A549 (cell line): ENCODE measurements at regions not wholly inside any gene's neighbourhood (a gene's known extent, or its start where the extent isn't known, plus 50 kb on each side); places are given as distances from the start of the nearest gene placed in this dataset.

Experiments
- ATAC-seq, 2 experiments: fragments of 200-7000 bp in 1 of 2; fragments of >200 bp in 1 of 2; cut with Nextera tagmentation in 1 of 2; cut with Tn5 transposase in 1 of 2; 3 replicates each; pipeline versions ENCODE4 v1.8.0 to v1.9.1; 2018 to 2020; ENCODE audit warnings: mild to moderate bottlenecking in 1 of 2, moderate library complexity in 1 of 2
- CTCF ChIA-PET: fragments of 300-600 bp; sonication (Branson Sonifier 250); formaldehyde crosslinking; extraction: SDS; loops from one replicate; lab custom pipeline; 2021; ENCODE audit warnings: antibody characterized with exemption, inconsistent platforms; lab: Yijun Ruan, JAX
- POLR2A ChIA-PET: fragments of 350-600 bp; formaldehyde crosslinking; extraction: SDS; loops from one replicate; lab custom pipeline; 2021; ENCODE audit warnings: antibody characterized with exemption, inconsistent platforms; lab: Yijun Ruan, JAX
- DNase-seq, 2 experiments: peaks; one replicate each; pipeline versions ENCODE4 v3.0.0 to v3.0.0-alpha.2; 2011 to 2016; ENCODE audit warnings: low read depth in 1 of 2, low spot score in 1 of 2
- FAIRE-seq: peaks from 2 replicates; lab custom pipeline; 2011; peaks lifted over from hg19 to GRCh38; lab: Jason Lieb, UNC
- H3K27ac ChIP-seq, 2 experiments: fragments of >200 bp; sonication (Bioruptor Twin); formaldehyde crosslinking; 3 replicates each; pipeline ENCODE4 v1.5.1; 2016 to 2017
- H3K4me1 ChIP-seq: fragments of >200 bp; sonication (Bioruptor Twin); formaldehyde crosslinking; 3 replicates; pipeline ENCODE4 v1.6.1; 2016
- H3K4me2 ChIP-seq: fragments of >200 bp; sonication (Bioruptor Twin); formaldehyde crosslinking; 3 replicates; pipeline ENCODE4 v1.6.1; 2016
- H3K4me3 ChIP-seq: fragments of >200 bp; sonication (Bioruptor Twin); formaldehyde crosslinking; 3 replicates; pipeline ENCODE4 v1.5.1; 2016
- H3K9me3 ChIP-seq: fragments of >200 bp; sonication (Bioruptor Twin); formaldehyde crosslinking; 3 replicates; pipeline ENCODE4 v1.6.1; 2016
- BCL3 ChIP-seq: fragments of >200 bp; sonication (Bioruptor Twin); formaldehyde crosslinking; IDR thresholded peaks from 3 replicates; pipeline ENCODE4 v1.6.1; 2016
- BHLHE40 ChIP-seq: IDR thresholded peaks from 2 replicates; pipeline ENCODE4 v1.6.1; 2012; ENCODE audit warnings: low read depth, low read length, inconsistent platforms
- CHD4 ChIP-seq: fragments of 200-600 bp; sonication (generic); IDR thresholded peaks from 2 replicates; pipeline ENCODE4 v1.6.1; 2016; ENCODE audit warnings: antibody characterized with exemption, mild to moderate bottlenecking, borderline replicate concordance
- EP300 ChIP-seq, 2 experiments: fragments of >200 bp; sonication (Bioruptor Twin); formaldehyde crosslinking; IDR thresholded peaks; 2 replicates in 1 of 2; 3 replicates in 1 of 2; pipeline ENCODE4 v1.6.1; 2016 to 2017
- HDAC2 ChIP-seq: fragments of 200-600 bp; sonication (generic); IDR thresholded peaks from 2 replicates; pipeline ENCODE4 v1.6.1; 2016
- HEYL ChIP-seq: fragments of 250-450 bp; sonication (Bioruptor Pico); IDR thresholded peaks from 2 replicates; pipeline ENCODE4 v1.8.0; 2021; ENCODE audit warnings: mild to moderate bottlenecking, moderate library complexity
- HOXA7 ChIP-seq: fragments of 250-450 bp; sonication (Bioruptor Pico); IDR thresholded peaks from 2 replicates; pipeline ENCODE4 v1.5.0; 2020; ENCODE audit warnings: mild to moderate bottlenecking, moderate library complexity
- MAX ChIP-seq: IDR thresholded peaks from 2 replicates; pipeline ENCODE4 v1.6.1; 2012
- MAZ ChIP-seq: fragments of 150-350 bp; IDR thresholded peaks from 2 replicates; pipeline ENCODE4 v1.6.1; 2014; ENCODE audit warnings: antibody characterized with exemption, low read depth, low read length, borderline replicate concordance
- NPAS2 ChIP-seq: fragments of 250-450 bp; sonication (Bioruptor Pico); IDR thresholded peaks from 2 replicates; pipeline ENCODE4 v1.8.0; 2022; ENCODE audit warnings: mild to moderate bottlenecking, moderate library complexity, borderline replicate concordance
- NR3C1 ChIP-seq: fragments of >200 bp; sonication (Bioruptor Twin); formaldehyde crosslinking; IDR thresholded peaks from 3 replicates; pipeline ENCODE4 v1.6.1; 2017
- RAD21 ChIP-seq, 2 experiments: fragments of >200 bp in 1 of 2; sonication (Bioruptor Twin) in 1 of 2; formaldehyde crosslinking in 1 of 2; IDR thresholded peaks in 1 of 2; conservative IDR thresholded peaks in 1 of 2; 2 replicates in 1 of 2; 3 replicates in 1 of 2; pipeline ENCODE4 v1.6.1; 2012 to 2018; ENCODE audit warnings: inconsistent platforms in 1 of 2
- REST ChIP-seq: fragments of 200-600 bp; sonication (generic); IDR thresholded peaks from 2 replicates; pipeline ENCODE4 v1.6.1; 2016; ENCODE audit warnings: antibody characterized with exemption, mild to moderate bottlenecking, moderate library complexity
- RFX5 ChIP-seq: fragments of 450-650 bp; IDR thresholded peaks from 2 replicates; pipeline ENCODE4 v1.7.1; 2014; ENCODE audit warnings: antibody characterized with exemption, mild to moderate bottlenecking, moderate library complexity
- SMC3 ChIP-seq: fragments of >200 bp; sonication (Bioruptor Twin); formaldehyde crosslinking; IDR thresholded peaks from 3 replicates; pipeline ENCODE4 v1.6.1; 2018; ENCODE audit warnings: inconsistent platforms
- ZNF302 ChIP-seq: fragments of 250-450 bp; sonication (Bioruptor Pico); IDR thresholded peaks from 2 replicates; pipeline ENCODE4 v1.9.0; 2021; ENCODE audit warnings: inconsistent platforms, mild to moderate bottlenecking, moderate library complexity
- WGBS: methylation state at CpG from one replicate; pipeline ENCODE4 v1.1.6; 2017; ENCODE audit errors: missing lambda C conversion rate; 5-methylcytosine and 5-hydroxymethylcytosine counted together
- TF ChIP-seq, protein P1 (sequence below): IDR thresholded peaks from 2 replicates; pipeline ENCODE4 v1.6.1; 2012; ENCODE audit warnings: low read depth, borderline replicate concordance
- TF ChIP-seq, protein P2 (sequence below): fragments of 250-450 bp; sonication (Bioruptor Pico); IDR thresholded peaks from 2 replicates; pipeline ENCODE4 v1.5.0; 2021; ENCODE audit warnings: mild to moderate bottlenecking, moderate library complexity, borderline replicate concordance
- TF ChIP-seq, protein P3 (sequence below): fragments of 450-650 bp; IDR thresholded peaks from 2 replicates; pipeline ENCODE4 v1.6.1; 2014; ENCODE audit warnings: antibody characterized with exemption
- TF ChIP-seq, protein P4 (sequence below): fragments of >200 bp; sonication (Bioruptor Twin); formaldehyde crosslinking; IDR thresholded peaks from 2 replicates; pipeline ENCODE4 v1.6.1; 2016

DNA sequence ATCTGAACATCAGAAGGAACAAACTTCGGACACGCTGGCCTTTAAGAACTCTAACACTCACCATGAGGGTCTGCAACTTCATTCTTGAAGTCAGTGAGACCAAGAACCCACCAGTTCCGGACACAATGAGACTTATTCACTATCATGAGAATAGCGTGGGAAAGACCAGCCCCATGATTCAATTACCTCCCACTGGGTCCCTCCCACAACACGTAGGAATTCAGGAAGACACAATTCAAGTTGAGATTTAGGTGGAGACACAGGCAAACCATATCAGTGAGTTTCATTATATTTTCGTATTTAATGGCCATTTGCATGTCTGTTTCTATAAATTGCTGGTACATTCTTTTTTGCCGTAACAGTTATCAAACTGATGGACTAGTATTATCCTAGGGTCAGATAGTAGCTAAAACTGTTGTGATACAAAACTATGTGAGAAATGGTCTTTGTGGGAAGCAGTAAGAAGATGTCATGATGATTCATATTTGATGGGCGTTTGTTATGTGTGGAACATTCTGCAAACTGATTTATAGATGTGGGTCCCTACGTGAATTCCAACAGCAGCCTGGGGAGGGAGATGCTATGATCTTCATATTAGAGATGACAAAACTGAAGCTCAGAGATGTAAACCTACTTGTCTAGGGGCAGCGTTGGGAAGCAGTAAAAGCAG lies 282.4 kb upstream of the TMEM132C start:
- FAIRE-seq: no peak
- no peaks in the 10 kb centered on the region for H3K4me1 ChIP-seq
- H3K9me3 ChIP-seq: no peaks in the 10 kb centered on the region
- no peak overlapping the region for H3K27ac ChIP-seq
- TF ChIP-seq RFX5 (no peak), MAZ (no peak), HDAC2 (no peak), RAD21 (conservative IDR thresholded peaks at IDR 0.05 in 1 of 2, IDR thresholded peaks at IDR 0.05 in 1 of 2) (no peak), ZNF302 (no peak), HOXA7 (no peak), REST (no peak), BCL3 (no peak), SMC3 (no peak)
- TF ChIP-seq, protein P1, sequence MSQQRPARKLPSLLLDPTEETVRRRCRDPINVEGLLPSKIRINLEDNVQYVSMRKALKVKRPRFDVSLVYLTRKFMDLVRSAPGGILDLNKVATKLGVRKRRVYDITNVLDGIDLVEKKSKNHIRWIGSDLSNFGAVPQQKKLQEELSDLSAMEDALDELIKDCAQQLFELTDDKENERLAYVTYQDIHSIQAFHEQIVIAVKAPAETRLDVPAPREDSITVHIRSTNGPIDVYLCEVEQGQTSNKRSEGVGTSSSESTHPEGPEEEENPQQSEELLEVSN: no peak
- TF ChIP-seq, protein P2, sequence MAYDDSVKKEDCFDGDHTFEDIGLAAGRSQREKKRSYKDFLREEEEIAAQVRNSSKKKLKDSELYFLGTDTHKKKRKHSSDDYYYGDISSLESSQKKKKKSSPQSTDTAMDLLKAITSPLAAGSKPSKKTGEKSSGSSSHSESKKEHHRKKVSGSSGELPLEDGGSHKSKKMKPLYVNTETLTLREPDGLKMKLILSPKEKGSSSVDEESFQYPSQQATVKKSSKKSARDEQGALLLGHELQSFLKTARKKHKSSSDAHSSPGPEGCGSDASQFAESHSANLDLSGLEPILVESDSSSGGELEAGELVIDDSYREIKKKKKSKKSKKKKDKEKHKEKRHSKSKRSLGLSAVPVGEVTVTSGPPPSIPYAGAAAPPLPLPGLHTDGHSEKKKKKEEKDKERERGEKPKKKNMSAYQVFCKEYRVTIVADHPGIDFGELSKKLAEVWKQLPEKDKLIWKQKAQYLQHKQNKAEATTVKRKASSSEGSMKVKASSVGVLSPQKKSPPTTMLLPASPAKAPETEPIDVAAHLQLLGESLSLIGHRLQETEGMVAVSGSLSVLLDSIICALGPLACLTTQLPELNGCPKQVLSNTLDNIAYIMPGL (CRISPR knock-in tag): no peak
- TF ChIP-seq, protein P3, sequence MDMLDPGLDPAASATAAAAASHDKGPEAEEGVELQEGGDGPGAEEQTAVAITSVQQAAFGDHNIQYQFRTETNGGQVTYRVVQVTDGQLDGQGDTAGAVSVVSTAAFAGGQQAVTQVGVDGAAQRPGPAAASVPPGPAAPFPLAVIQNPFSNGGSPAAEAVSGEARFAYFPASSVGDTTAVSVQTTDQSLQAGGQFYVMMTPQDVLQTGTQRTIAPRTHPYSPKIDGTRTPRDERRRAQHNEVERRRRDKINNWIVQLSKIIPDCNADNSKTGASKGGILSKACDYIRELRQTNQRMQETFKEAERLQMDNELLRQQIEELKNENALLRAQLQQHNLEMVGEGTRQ: no peak
- TF ChIP-seq, protein P4, sequence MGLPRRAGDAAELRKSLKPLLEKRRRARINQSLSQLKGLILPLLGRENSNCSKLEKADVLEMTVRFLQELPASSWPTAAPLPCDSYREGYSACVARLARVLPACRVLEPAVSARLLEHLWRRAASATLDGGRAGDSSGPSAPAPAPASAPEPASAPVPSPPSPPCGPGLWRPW: no peak
- ChIA-PET CTCF (no interaction called here), POLR2A (no interaction called here)
- 8% methylated on average over 10 of the region's 10 CpGs for WGBS
- DNase-seq: no peak
- no peak for ATAC-seq
- H3K4me3 ChIP-seq: no peak overlapping the region
- no peak overlapping the region for H3K4me2 ChIP-seq

- FAIRE-seq (no peak), DNase-seq (no peak), ATAC-seq (no peak)
- TF ChIP-seq CHD4: no peak
- TF ChIP-seq BHLHE40: no peak
- no peak for TF ChIP-seq RAD21 (conservative IDR thresholded peaks at IDR 0.05 in 1 of 2, IDR thresholded peaks at IDR 0.05 in 1 of 2)
- no peak for TF ChIP-seq EP300 (IDR thresholded peaks at IDR 0.05)
- TF ChIP-seq HEYL (CRISPR knock-in tag): no peak
- no peak for TF ChIP-seq MAX
- no peak for TF ChIP-seq NR3C1
- TF ChIP-seq NPAS2: no peak
- TF ChIP-seq, protein P1: no peak
- no peaks in the 10 kb centered on the region for H3K4me1 ChIP-seq
- ChIA-PET POLR2A (no interaction called here), CTCF (no interaction called here)
- no peaks in the 10 kb centered on the region for H3K9me3 ChIP-seq
- WGBS: 0% methylated on average over 13 of the region's 14 CpGs
- H3K4me2 ChIP-seq: no peak overlapping the region
- no peak overlapping the region for H3K4me3 ChIP-seq
- no peak overlapping the region for H3K27ac ChIP-seq
These were observed 279.6 kb upstream of the TMEM132C start for GRCh38 chr12:127987199-127987901.
